Upper lobe of left lung (tissue), 4 donors: ENCODE measurements at regions not wholly inside any gene's neighbourhood (a gene's known extent, or its start where the extent isn't known, plus 50 kb on each side); places are given as distances from the start of the nearest gene placed in this dataset.

Experiments used
- POLR2A ChIP-seq, 4 donors: fragments of 450-650 bp; IDR thresholded peaks; one replicate each; pipeline ENCODE4 v1.5.1; 2016 to 2017; ENCODE audit warnings: antibody characterized with exemption in 4 of 4, mild to moderate bottlenecking in 2 of 4
- TF ChIP-seq, protein P1 (sequence below), 6 experiments: fragments of 450-650 bp in 4 of 6; fragments of 200-600 bp in 2 of 6; sonication (generic) in 2 of 6; IDR thresholded peaks; one replicate each; pipeline ENCODE4 v1.5.1; 2016 to 2019; ENCODE audit warnings: antibody characterized with exemption in 6 of 6

DNA sequence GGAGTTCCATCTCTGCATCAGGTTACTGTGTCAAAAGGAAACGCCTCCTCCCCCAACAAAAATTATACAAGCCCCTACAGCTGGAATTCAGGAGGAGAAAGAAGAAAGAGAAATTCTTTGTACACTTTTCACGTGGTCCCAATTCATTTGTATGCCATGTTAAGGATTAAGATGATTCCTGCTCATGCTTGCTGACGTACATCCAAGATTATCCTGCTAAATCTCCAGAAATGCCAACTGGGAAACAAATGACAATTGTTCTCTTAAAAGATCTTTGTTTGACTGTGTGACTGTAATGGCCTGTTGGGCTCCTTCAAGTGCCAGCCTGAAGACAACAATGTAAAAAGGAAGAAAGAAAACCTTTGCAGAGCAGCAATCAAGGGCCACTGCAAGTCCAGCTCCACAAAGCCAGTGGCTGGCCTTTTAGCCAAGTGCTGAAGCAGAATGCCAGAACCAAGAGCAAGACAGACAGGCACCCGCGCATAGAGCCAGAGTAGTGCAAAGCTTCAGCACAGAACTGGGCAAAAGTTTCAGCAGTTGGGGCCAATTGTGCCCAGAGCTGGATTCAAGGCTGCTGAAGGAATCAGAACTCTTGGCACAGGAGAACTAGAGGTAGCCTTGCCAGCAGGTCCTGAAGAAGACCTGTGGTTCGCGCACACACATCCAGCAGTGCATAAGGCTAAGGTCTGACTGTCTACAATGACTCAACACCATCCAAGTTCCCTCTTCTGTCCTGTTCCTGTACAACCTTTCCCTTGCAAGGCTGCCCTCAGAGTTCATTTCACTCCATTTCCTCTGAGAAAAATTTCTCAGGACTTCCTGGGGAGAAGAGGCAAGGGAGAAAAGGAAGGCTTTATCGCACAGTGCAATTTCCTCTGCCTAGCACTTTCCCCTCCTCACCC is 209.7 kb upstream of the BMP4 start:
- TF ChIP-seq, protein P1, sequence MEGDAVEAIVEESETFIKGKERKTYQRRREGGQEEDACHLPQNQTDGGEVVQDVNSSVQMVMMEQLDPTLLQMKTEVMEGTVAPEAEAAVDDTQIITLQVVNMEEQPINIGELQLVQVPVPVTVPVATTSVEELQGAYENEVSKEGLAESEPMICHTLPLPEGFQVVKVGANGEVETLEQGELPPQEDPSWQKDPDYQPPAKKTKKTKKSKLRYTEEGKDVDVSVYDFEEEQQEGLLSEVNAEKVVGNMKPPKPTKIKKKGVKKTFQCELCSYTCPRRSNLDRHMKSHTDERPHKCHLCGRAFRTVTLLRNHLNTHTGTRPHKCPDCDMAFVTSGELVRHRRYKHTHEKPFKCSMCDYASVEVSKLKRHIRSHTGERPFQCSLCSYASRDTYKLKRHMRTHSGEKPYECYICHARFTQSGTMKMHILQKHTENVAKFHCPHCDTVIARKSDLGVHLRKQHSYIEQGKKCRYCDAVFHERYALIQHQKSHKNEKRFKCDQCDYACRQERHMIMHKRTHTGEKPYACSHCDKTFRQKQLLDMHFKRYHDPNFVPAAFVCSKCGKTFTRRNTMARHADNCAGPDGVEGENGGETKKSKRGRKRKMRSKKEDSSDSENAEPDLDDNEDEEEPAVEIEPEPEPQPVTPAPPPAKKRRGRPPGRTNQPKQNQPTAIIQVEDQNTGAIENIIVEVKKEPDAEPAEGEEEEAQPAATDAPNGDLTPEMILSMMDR (IDR thresholded peaks at IDR 0.05): no peak
- no peak for TF ChIP-seq POLR2A (IDR thresholded peaks at IDR 0.05)
